CD14-positive monocyte (primary cell): ENCODE measurements at regions not wholly inside any gene's neighbourhood (a gene's known extent, or its start where the extent isn't known, plus 50 kb on each side); places are given as distances from the start of the nearest gene placed in this dataset.
A peak's percentile ranks its signal among the peaks of the same experiment; 100 is the strongest.
"Not testable (repeated sequence)": the region's sequence is repeated elsewhere in the genome, so short reads cannot be mapped to it uniquely, and the experiment has no call there.

ENCODE experiments used
- DNase-seq, 3 donors: peaks; one replicate each; pipeline ENCODE4 v3.0.0-alpha.2; 2011 to 2022
- H2AFZ ChIP-seq: 2 replicates; pipeline ENCODE4 v1.6.0; 2012; ENCODE audit warnings: mild to moderate bottlenecking, low read depth, low read length, inconsistent platforms; ENCODE audit not compliant: insufficient read depth, poor library complexity, severe bottlenecking
- H3K27ac ChIP-seq, 2 donors: 1 replicate in 1 of 2; 2 replicates in 1 of 2; pipeline ENCODE4 v1.5.1; 2012 to 2013; ENCODE audit warnings: low read length in 2 of 2, control low read depth in 1 of 2, inconsistent platforms in 1 of 2, low read depth in 1 of 2, mild to moderate bottlenecking in 1 of 2
- H3K27me3 ChIP-seq, 2 donors: one replicate each; pipeline versions ENCODE4 v1.6.0 to v1.6.1; 2011 to 2013; ENCODE audit warnings: low read length in 2 of 2; ENCODE audit not compliant: control insufficient read depth in 2 of 2, insufficient read depth in 2 of 2
- H3K36me3 ChIP-seq, 2 donors: replicated peaks in 1 of 2; 1 replicate in 1 of 2; 2 replicates in 1 of 2; pipeline versions ENCODE4 v1.5.1 to v1.6.1; 2012 to 2013; ENCODE audit warnings: low read length in 2 of 2, control low read depth in 1 of 2, inconsistent platforms in 1 of 2, mild to moderate bottlenecking in 1 of 2; ENCODE audit not compliant: insufficient read depth in 2 of 2, control insufficient read depth in 1 of 2
- H3K4me1 ChIP-seq, 2 donors: 1 replicate in 1 of 2; 2 replicates in 1 of 2; pipeline versions ENCODE4 v1.5.1 to v1.6.1; 2012 to 2013; ENCODE audit warnings: low read length in 2 of 2, control low read depth in 1 of 2, inconsistent platforms in 1 of 2, mild to moderate bottlenecking in 1 of 2, moderate library complexity in 1 of 2; ENCODE audit not compliant: insufficient read depth in 2 of 2, control insufficient read depth in 1 of 2
- H3K4me2 ChIP-seq: replicated peaks from 2 replicates; pipeline ENCODE3; 2012; ENCODE audit warnings: low read length, moderate library complexity, mild to moderate bottlenecking; ENCODE audit not compliant: poor library complexity, severe bottlenecking; ENCODE audit errors: extremely low read depth
- H3K4me3 ChIP-seq, 3 experiments: fragments of 200-600 bp in 1 of 3; sonication (generic) in 1 of 3; replicated peaks in 1 of 3; 1 replicate in 2 of 3; 2 replicates in 1 of 3; pipeline ENCODE4 v1.5.1; 2011 to 2013; ENCODE audit warnings: low read length in 3 of 3, mild to moderate bottlenecking in 3 of 3, control low read depth in 2 of 3, low read depth in 2 of 3, inconsistent platforms in 1 of 3, moderate library complexity in 1 of 3
- H3K79me2 ChIP-seq: 2 replicates; pipeline ENCODE4 v1.6.0; 2012; ENCODE audit warnings: mild to moderate bottlenecking, control low read depth, inconsistent platforms, low read length, moderate library complexity; ENCODE audit not compliant: insufficient read depth
- H3K9ac ChIP-seq: 2 replicates; pipeline ENCODE4 v1.6.0; 2017; ENCODE audit warnings: low read length, mild to moderate bottlenecking; ENCODE audit not compliant: insufficient read depth, poor library complexity, severe bottlenecking
- H3K9me3 ChIP-seq, 2 donors: replicated peaks in 1 of 2; 1 replicate in 1 of 2; 2 replicates in 1 of 2; pipeline versions ENCODE4 v1.5.1 to v1.6.1; 2012 to 2013; ENCODE audit warnings: low read length in 2 of 2, control low read depth in 1 of 2; ENCODE audit not compliant: control insufficient read depth in 1 of 2, insufficient read depth in 1 of 2
- H4K20me1 ChIP-seq: 2 replicates; pipeline ENCODE4 v1.6.0; 2012; ENCODE audit warnings: mild to moderate bottlenecking, low read length, control low read depth, moderate library complexity; ENCODE audit not compliant: insufficient read depth
- H3K27ac Mint-ChIP-seq, 7 donors: one replicate each; pipeline ENCODE4 v1.8.0; 2020; ENCODE audit warnings: mild to moderate bottlenecking in 7 of 7, mixed read lengths in 7 of 7, moderate library complexity in 6 of 7, inconsistent platforms in 2 of 7
- H3K27me3 Mint-ChIP-seq, 3 donors: one replicate each; pipeline ENCODE4 v1.8.0; 2021 to 2022; ENCODE audit warnings: low read depth in 3 of 3, mild to moderate bottlenecking in 3 of 3, mixed read lengths in 3 of 3, moderate library complexity in 3 of 3, inconsistent platforms in 1 of 3
- H3K36me3 Mint-ChIP-seq, 2 donors: one replicate each; pipeline ENCODE4 v1.8.0; 2020; ENCODE audit warnings: mixed read lengths in 2 of 2, inconsistent platforms in 1 of 2, mild to moderate bottlenecking in 1 of 2
- H3K4me1 Mint-ChIP-seq: one replicate; pipeline ENCODE4 v1.8.0; 2020; ENCODE audit warnings: mild to moderate bottlenecking, mixed read lengths
- H3K4me3 Mint-ChIP-seq, 2 donors: one replicate each; pipeline ENCODE4 v1.8.0; 2020; ENCODE audit warnings: mild to moderate bottlenecking in 2 of 2, mixed read lengths in 2 of 2, moderate library complexity in 1 of 2
- H3K9me3 Mint-ChIP-seq, 7 donors: one replicate each; pipeline ENCODE4 v1.8.0; 2020 to 2022; ENCODE audit warnings: mixed read lengths in 7 of 7, mild to moderate bottlenecking in 6 of 7, moderate library complexity in 6 of 7, inconsistent platforms in 2 of 7
- WGBS: methylation state at CpG from one replicate; pipeline ENCODE4 v1.1.5; 2013; ENCODE audit warnings: missing lambda C conversion rate; ENCODE audit not compliant: insufficient coverage; 5-methylcytosine and 5-hydroxymethylcytosine counted together
- intact Hi-C, 2 donors: fragments of 100-400 bp; cut with micrococcal nuclease; formaldehyde crosslinking; loops; one replicate each; pipeline versions ENCODE4 v1.15.0 to v1.15.1; 2023
- TF ChIP-seq, protein P1 (sequence below): fragments of 200-600 bp; IDR thresholded peaks from one replicate; pipeline ENCODE4 v1.8.0; 2022; ENCODE audit warnings: antibody characterized with exemption, mild to moderate bottlenecking

GRCh38 chrX:981791-982626 is 230.4 kb downstream of the CRLF2 start:
- peaks cover 36 to 50% (median 45%) of the 10 kb centered on the region in 3 donors for H3K27me3 Mint-ChIP-seq
- WGBS = 11% methylated on average over 20 of the region's 20 CpGs
- no peak overlapping the region for H2AFZ ChIP-seq

DNA sequence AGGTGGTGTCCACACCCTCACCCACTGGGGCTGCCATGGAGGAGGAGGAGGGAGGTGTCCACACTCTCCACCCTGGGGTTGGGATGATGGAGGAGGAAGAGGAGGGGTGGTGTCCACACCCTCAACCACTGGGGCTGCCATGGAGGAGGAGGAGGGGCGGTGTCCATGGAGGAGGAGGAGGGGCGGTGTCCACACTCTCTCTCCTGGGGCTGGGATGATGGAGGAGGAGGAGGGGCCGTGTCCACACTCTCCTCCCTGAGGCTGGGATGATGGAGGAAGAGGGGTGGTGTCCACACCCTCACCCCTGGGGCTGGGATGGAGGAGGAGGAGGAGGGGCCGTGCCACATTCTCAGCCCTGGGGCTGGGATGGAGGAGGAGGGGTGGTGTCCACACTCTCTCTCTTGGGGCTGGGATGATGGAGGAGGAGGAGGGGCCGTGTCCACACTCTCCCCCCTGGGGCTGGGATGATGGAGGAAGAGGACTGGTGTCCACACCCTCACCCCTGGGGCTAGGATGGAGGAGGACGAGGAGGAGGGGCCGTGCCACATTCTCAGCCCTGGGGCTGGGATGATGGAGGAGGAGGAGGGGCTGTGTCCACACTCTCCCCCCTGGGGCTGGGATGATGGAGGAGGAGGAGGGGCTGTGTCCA is 231.7 kb downstream of the CRLF2 start:
- Mint-ChIP-seq H3K27me3 (peaks cover 36 to 50% (median 45%) of the 10 kb centered on the region in 3 donors), H3K27ac (no peak overlapping the region), H3K4me1 (peaks cover 6% of the 10 kb centered on the region), H3K36me3 (no peaks in the 10 kb centered on the region), H3K4me3 (peak overlapping the region in 1 of 2 donors; percentile 70), H3K9me3 (peaks cover 6 to 34% (median 20%) of the 10 kb centered on the region in 7 donors)
- Histone ChIP-seq H3K27me3 (peaks cover 17 to 29% of the 10 kb centered on the region in 2 donors), H4K20me1 (no peaks in the 10 kb centered on the region), H3K9me3 (peaks cover 8 to 12% of the 10 kb centered on the region in 2 donors), H3K9ac (no peak overlapping the region), H2AFZ (no peak overlapping the region), H3K4me1 (no peaks in the 10 kb centered on the region), H3K4me2 (no peak overlapping the region), H3K4me3 (no peak overlapping the region), H3K79me2 (no peaks in the 10 kb centered on the region), H3K36me3 (no peaks in the 10 kb centered on the region), H3K27ac (no peak overlapping the region)
- TF ChIP-seq, protein P1, sequence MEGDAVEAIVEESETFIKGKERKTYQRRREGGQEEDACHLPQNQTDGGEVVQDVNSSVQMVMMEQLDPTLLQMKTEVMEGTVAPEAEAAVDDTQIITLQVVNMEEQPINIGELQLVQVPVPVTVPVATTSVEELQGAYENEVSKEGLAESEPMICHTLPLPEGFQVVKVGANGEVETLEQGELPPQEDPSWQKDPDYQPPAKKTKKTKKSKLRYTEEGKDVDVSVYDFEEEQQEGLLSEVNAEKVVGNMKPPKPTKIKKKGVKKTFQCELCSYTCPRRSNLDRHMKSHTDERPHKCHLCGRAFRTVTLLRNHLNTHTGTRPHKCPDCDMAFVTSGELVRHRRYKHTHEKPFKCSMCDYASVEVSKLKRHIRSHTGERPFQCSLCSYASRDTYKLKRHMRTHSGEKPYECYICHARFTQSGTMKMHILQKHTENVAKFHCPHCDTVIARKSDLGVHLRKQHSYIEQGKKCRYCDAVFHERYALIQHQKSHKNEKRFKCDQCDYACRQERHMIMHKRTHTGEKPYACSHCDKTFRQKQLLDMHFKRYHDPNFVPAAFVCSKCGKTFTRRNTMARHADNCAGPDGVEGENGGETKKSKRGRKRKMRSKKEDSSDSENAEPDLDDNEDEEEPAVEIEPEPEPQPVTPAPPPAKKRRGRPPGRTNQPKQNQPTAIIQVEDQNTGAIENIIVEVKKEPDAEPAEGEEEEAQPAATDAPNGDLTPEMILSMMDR = no peak
- intact Hi-C loops = no loop called here
- WGBS = no CpG with 5 or more reads among the region's 7 CpGs
- DNase-seq = no peak

More at GRCh38 chrX:981791-982626, 230.4 kb downstream of the CRLF2 start:
- Histone ChIP-seq H4K20me1 (no peaks in the 10 kb centered on the region), H3K4me3 (no peak overlapping the region), H3K27ac (no peak overlapping the region), H3K36me3 (no peaks in the 10 kb centered on the region), H3K4me1 (no peaks in the 10 kb centered on the region), H3K9ac (no peak overlapping the region), H3K9me3 (peaks cover 8 to 12% of the 10 kb centered on the region in 2 donors), H3K4me2 (no peak overlapping the region), H3K79me2 (no peaks in the 10 kb centered on the region), H3K27me3 (peaks cover 17 to 29% of the 10 kb centered on the region in 2 donors)
- peak overlapping the region in 1 of 2 donors; percentile 52 for H3K4me3 Mint-ChIP-seq
- peaks cover 6 to 38% (median 14%) of the 10 kb centered on the region in 7 donors for H3K9me3 Mint-ChIP-seq
- no peaks in the 10 kb centered on the region for H3K36me3 Mint-ChIP-seq
- no peak for DNase-seq
- intact Hi-C loops = no loop called here
- TF ChIP-seq, protein P1 = no peak
- H3K27ac Mint-ChIP-seq = no peak overlapping the region
- H3K4me1 Mint-ChIP-seq = peaks cover 6% of the 10 kb centered on the region

DNA sequence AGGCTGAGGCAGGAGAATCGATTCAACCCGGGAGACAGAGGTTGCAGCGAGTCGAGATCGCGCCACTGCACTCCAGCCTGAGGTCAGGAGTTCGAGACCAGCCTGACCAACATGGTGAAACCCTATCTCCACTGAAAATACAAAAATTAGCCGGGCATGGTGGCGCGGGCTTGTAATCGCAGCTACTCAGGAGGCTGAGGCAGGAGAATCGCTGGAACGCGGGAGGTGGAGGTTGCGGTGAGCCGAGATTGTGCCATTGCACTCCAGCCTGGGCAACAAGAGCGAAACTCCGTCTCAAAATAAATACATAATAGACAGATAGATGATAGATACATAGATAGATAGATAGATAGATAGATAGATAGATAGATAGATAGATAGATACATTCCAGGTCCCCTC is 233.3 kb downstream of the CRLF2 start:
- H3K27ac Mint-ChIP-seq, H3K4me3 ChIP-seq, H3K4me3 Mint-ChIP-seq, H3K9ac ChIP-seq, H3K4me1 ChIP-seq, H2AFZ ChIP-seq, H3K4me2 ChIP-seq, H3K27ac ChIP-seq, H3K79me2 ChIP-seq, H4K20me1 ChIP-seq, DNase-seq, H3K36me3 Mint-ChIP-seq, H3K9me3 ChIP-seq, H3K36me3 ChIP-seq, intact Hi-C loops, H3K4me1 Mint-ChIP-seq: not testable (repeated sequence)
- H3K27me3 ChIP-seq = peaks cover 17 to 29% of the 10 kb centered on the region in 2 donors
- H3K27me3 Mint-ChIP-seq = peaks cover 36 to 50% (median 45%) of the 10 kb centered on the region in 3 donors
- H3K9me3 Mint-ChIP-seq = peaks cover 4 to 26% (median 12%) of the 10 kb centered on the region in 7 donors
- WGBS = 98% methylated on average over 6 of the region's 18 CpGs
